K562 (cell line): ENCODE measurements at regions not wholly inside any gene's neighbourhood (a gene's known extent, or its start where the extent isn't known, plus 50 kb on each side); places are given as distances from the start of the nearest gene placed in this dataset.

Experiments
- ATAC-seq: fragments of 200-7000 bp; cut with Tn5 transposase; 3 replicates; pipeline ENCODE4 v1.9.1; 2020; ENCODE audit warnings: moderate library complexity
- BruUV-seq: library from RNA; stranded (reverse); fragments of 400-500 nt; replicated peaks from 2 replicates; lab custom pipeline; 2021; lab: Mats Ljungman, UMichigan
- CTCF ChIA-PET: fragments of 300-600 bp; formaldehyde crosslinking; extraction: SDS; loops from one replicate; lab custom pipeline; 2021; ENCODE audit warnings: low intra/inter-chr PET ratio; lab: Yijun Ruan, JAX
- POLR2A ChIA-PET: fragments of 300-600, 350-650 bp; sonication (Branson Sonifier 250); formaldehyde crosslinking; extraction: SDS; loops from one replicate; lab custom pipeline; 2021; ENCODE audit warnings: antibody characterized with exemption, inconsistent platforms; lab: Yijun Ruan, JAX
- DNase-seq, 4 experiments: peaks; one replicate each; pipeline versions ENCODE4 v3.0.0 to v3.0.0-alpha.2; 2011 to 2018; ENCODE audit warnings: low spot score in 3 of 4, mixed read lengths in 3 of 4; ENCODE audit errors: extremely low read depth in 1 of 4
- FAIRE-seq: peaks from 2 replicates; lab custom pipeline; 2011; peaks lifted over from hg19 to GRCh38; lab: Jason Lieb, UNC
- H2AFZ ChIP-seq: 2 replicates; pipeline ENCODE4 v1.6.0; 2011; ENCODE audit warnings: low read depth, low read length, control low read depth, inconsistent platforms
- H3K27ac ChIP-seq: fragments of 200-600 bp; 3 replicates; pipeline ENCODE4 v1.8.0; 2011; ENCODE audit warnings: low read depth, mild to moderate bottlenecking, control low read depth, inconsistent platforms, low read length, moderate library complexity, mixed read lengths; ENCODE audit errors: extremely low read depth
- H3K27me3 ChIP-seq, 2 experiments: fragments of 300-600 bp in 1 of 2; 2 replicates in 1 of 2; 3 replicates in 1 of 2; pipeline versions ENCODE4 v1.6.0 to v1.8.0; 2011; ENCODE audit warnings: inconsistent platforms in 2 of 2, low read length in 2 of 2, mild to moderate bottlenecking in 1 of 2, mixed read lengths in 1 of 2, moderate library complexity in 1 of 2; ENCODE audit not compliant: control insufficient read depth in 2 of 2, insufficient read depth in 2 of 2
- H3K36me3 ChIP-seq: fragments of 300-600 bp; 3 replicates; pipeline ENCODE4 v1.8.0; 2011; ENCODE audit warnings: mild to moderate bottlenecking, low read length, inconsistent platforms; ENCODE audit not compliant: control insufficient read depth, insufficient read depth
- H3K4me1 ChIP-seq, 2 experiments: fragments of 200-600 bp in 1 of 2; replicated peaks in 1 of 2; 2 replicates in 1 of 2; 3 replicates in 1 of 2; pipeline versions ENCODE4 v1.5.1 to v1.8.0; 2011; ENCODE audit warnings: inconsistent platforms in 2 of 2, low read length in 2 of 2, mild to moderate bottlenecking in 1 of 2, mixed read lengths in 1 of 2, moderate library complexity in 1 of 2; ENCODE audit not compliant: control insufficient read depth in 2 of 2, insufficient read depth in 2 of 2
- H3K4me2 ChIP-seq: 2 replicates; pipeline ENCODE4 v1.6.1; 2011; ENCODE audit warnings: low read length, control low read depth, inconsistent platforms, mixed read lengths; ENCODE audit not compliant: insufficient read depth
- H3K4me3 ChIP-seq: fragments of 200-600 bp; sonication (generic), shearing (Covaris generic); 2 replicates; pipeline ENCODE4 v1.5.1; 2016; ENCODE audit warnings: control low read depth, inconsistent platforms
- H3K79me2 ChIP-seq: fragments of 200-600 bp; 3 replicates; pipeline ENCODE4 v1.8.0; 2011; ENCODE audit warnings: low read length, inconsistent platforms; ENCODE audit not compliant: control insufficient read depth, insufficient read depth
- H3K9ac ChIP-seq, 2 experiments: 2 replicates each; pipeline versions ENCODE4 v1.6.0 to v1.6.1; 2011; ENCODE audit warnings: low read depth in 2 of 2, low read length in 2 of 2, control low read depth in 1 of 2, inconsistent platforms in 1 of 2, mild to moderate bottlenecking in 1 of 2, mixed read lengths in 1 of 2; ENCODE audit not compliant: insufficient read depth in 1 of 2
- H3K9me1 ChIP-seq: one replicate; pipeline ENCODE4 v1.6.0; 2011; ENCODE audit warnings: inconsistent platforms, mild to moderate bottlenecking, low read length, moderate library complexity; ENCODE audit not compliant: control insufficient read depth, insufficient read depth
- H3K9me3 ChIP-seq: replicated peaks from 2 replicates; pipeline ENCODE4 v1.5.1; 2011; ENCODE audit warnings: low read depth, low read length, inconsistent platforms; ENCODE audit not compliant: control insufficient read depth, insufficient read depth
- H4K20me1 ChIP-seq: replicated peaks from 2 replicates; pipeline ENCODE4 v1.6.1; 2011; ENCODE audit warnings: low read length, inconsistent platforms, mixed read lengths; ENCODE audit not compliant: control insufficient read depth, insufficient read depth
- CAMTA2 ChIP-seq: fragments of 250-450 bp; sonication (Bioruptor Pico); conservative IDR thresholded peaks from 2 replicates; pipeline ENCODE4 v1.5.1; 2022
- CBX2 ChIP-seq: fragments of 200-600 bp; sonication (generic); IDR thresholded peaks from one replicate; pipeline ENCODE4 v1.6.1; 2012; ENCODE audit warnings: mild to moderate bottlenecking, low read length, inconsistent platforms; ENCODE audit not compliant: insufficient read depth, poor library complexity, severe bottlenecking
- CCNT2 ChIP-seq: IDR thresholded peaks from 2 replicates; pipeline ENCODE4 v1.6.1; 2011; ENCODE audit warnings: borderline replicate concordance, low read depth, mild to moderate bottlenecking, moderate library complexity, mixed read lengths, low read length; ENCODE audit not compliant: insufficient read length; ENCODE audit errors: extremely low read depth
- ETS2 ChIP-seq: IDR thresholded peaks from 2 replicates; pipeline ENCODE4 v1.6.1; 2016; ENCODE audit warnings: borderline replicate concordance, missing genetic modification characterization, mild to moderate bottlenecking, moderate library complexity, missing compliant biosample characterization; ENCODE audit not compliant: poor library complexity, severe bottlenecking
- FIP1L1 ChIP-seq: fragments of 200-400 bp; formaldehyde crosslinking; IDR thresholded peaks from 2 replicates; pipeline ENCODE4 v1.6.1; 2018; ENCODE audit warnings: mild to moderate bottlenecking, low read depth, low read length; ENCODE audit not compliant: poor library complexity, severe bottlenecking
- HDAC8 ChIP-seq: fragments of 450-650 bp; IDR thresholded peaks from 2 replicates; pipeline ENCODE4 v1.6.1; 2016; ENCODE audit warnings: mild to moderate bottlenecking, missing genetic modification characterization, moderate library complexity, missing compliant biosample characterization
- HMGN3 ChIP-seq: IDR thresholded peaks from 2 replicates; pipeline ENCODE4 v1.6.1; 2011; ENCODE audit warnings: borderline replicate concordance, low read depth, mild to moderate bottlenecking, mixed read lengths, low read length; ENCODE audit not compliant: insufficient read length; ENCODE audit errors: extremely low read depth
- HNRNPH1 ChIP-seq: fragments of 200-400 bp; formaldehyde crosslinking; optimal IDR thresholded peaks from 2 replicates; pipeline ENCODE3; 2017; ENCODE audit warnings: low read depth, mild to moderate bottlenecking, low read length, moderate library complexity
- HNRNPL ChIP-seq: fragments of 200-400 bp; formaldehyde crosslinking; IDR thresholded peaks from 2 replicates; pipeline ENCODE4 v1.6.1; 2017; ENCODE audit warnings: low read depth, mild to moderate bottlenecking, low read length
- HNRNPUL1 ChIP-seq: fragments of 200-400 bp; formaldehyde crosslinking; IDR thresholded peaks from 2 replicates; pipeline ENCODE4 v1.6.1; 2017; ENCODE audit warnings: low read length
- ID3 ChIP-seq, 2 experiments: fragments of 250-450 bp in 1 of 2; fragments of 450-650 bp in 1 of 2; sonication (Bioruptor Pico) in 1 of 2; IDR thresholded peaks; 2 replicates each; pipeline versions ENCODE4 v1.6.1 to v1.8.0; 2016 to 2021; ENCODE audit warnings: mild to moderate bottlenecking in 2 of 2, moderate library complexity in 2 of 2, missing compliant biosample characterization in 1 of 2, missing genetic modification characterization in 1 of 2
- KDM5B ChIP-seq: fragments of 200-600 bp; sonication (generic); IDR thresholded peaks from 2 replicates; pipeline ENCODE4 v1.6.1; 2012; ENCODE audit warnings: low read depth, mild to moderate bottlenecking, moderate library complexity, low read length, control low read depth, inconsistent platforms; ENCODE audit not compliant: insufficient replicate concordance
- MCM3 ChIP-seq: fragments of 450-650 bp; IDR thresholded peaks from 2 replicates; pipeline ENCODE4 v1.6.1; 2016
- MCM7 ChIP-seq, 2 experiments: fragments of 450-650 bp; IDR thresholded peaks; 2 replicates each; pipeline ENCODE4 v1.6.1; 2016 to 2018
- MTA2 ChIP-seq: fragments of 450-650 bp; IDR thresholded peaks from 2 replicates; pipeline ENCODE4 v1.6.1; 2016; ENCODE audit warnings: low read depth
- NFIX ChIP-seq: fragments of 250-450 bp; sonication (Bioruptor Pico); IDR thresholded peaks from 2 replicates; pipeline ENCODE4 v1.4.0; 2020; ENCODE audit warnings: low read depth, mild to moderate bottlenecking, moderate library complexity
- RBM34 ChIP-seq: fragments of 200-400 bp; formaldehyde crosslinking; IDR thresholded peaks from 2 replicates; pipeline ENCODE4 v1.6.1; 2018; ENCODE audit warnings: low read length, borderline replicate concordance; ENCODE audit not compliant: insufficient read depth
- RFX5 ChIP-seq: IDR thresholded peaks from 2 replicates; pipeline ENCODE4 v1.6.1; 2011; ENCODE audit warnings: low read depth, mild to moderate bottlenecking, improper control_type of control experiment, low read length
- SRSF7 ChIP-seq: fragments of 200-400 bp; formaldehyde crosslinking; optimal IDR thresholded peaks from 2 replicates; pipeline ENCODE3; 2017; ENCODE audit warnings: mild to moderate bottlenecking, low read depth, low read length
- ZBTB17 ChIP-seq: fragments of 450-650 bp; formaldehyde crosslinking; IDR thresholded peaks from 2 replicates; pipeline ENCODE4 v1.4.0; 2020; ENCODE audit warnings: mild to moderate bottlenecking
- WGBS: fragments of 100-300 bp; shearing (Covaris generic); methylation state at CpG from one replicate; pipeline ENCODE4 v1.1.6; 2016; ENCODE audit warnings: low coverage, mixed read lengths; ENCODE audit not compliant: insufficient coverage; ENCODE audit errors: missing lambda C conversion rate; 5-methylcytosine and 5-hydroxymethylcytosine counted together
- in situ Hi-C: fragments of 300-500 bp; cut with MboI; formaldehyde crosslinking; loops from 4 replicates; pipeline ENCODE4 v1.15.0; 2018; ENCODE audit warnings: inconsistent platforms, mixed read lengths
- intact Hi-C: fragments of 100-400 bp; cut with micrococcal nuclease; formaldehyde crosslinking; loops from 2 replicates; pipeline ENCODE4 v1.14.2; 2022

GRCh38 chr7:32175099-32175498, 104.9 kb upstream of the PDE1C start:
- Histone ChIP-seq H3K9me3 (no peaks in the 10 kb centered on the region), H4K20me1 (no peaks in the 10 kb centered on the region), H3K27me3 (no peaks in the 10 kb centered on the region), H2AFZ (no peak overlapping the region), H3K36me3 (no peaks in the 10 kb centered on the region), H3K27ac (no peak overlapping the region), H3K9ac (no peak overlapping the region), H3K9me1 (no peaks in the 10 kb centered on the region), H3K4me1 (no peaks in the 10 kb centered on the region), H3K4me2 (no peak overlapping the region), H3K4me3 (no peak overlapping the region), H3K79me2 (no peaks in the 10 kb centered on the region)
- POLR2A ChIA-PET: interaction anchor here (0.9 kb wide), 1 partner anchor 10 kb away, joined by 3 read pairs; no protein-coding TSS in a partner anchor
- intact Hi-C loops (no loop called here), in situ Hi-C loops (no loop called here)
- DNase-seq (no peak), FAIRE-seq (no peak), ATAC-seq (no peak)
- 0% methylated on average over 2 of the region's 2 CpGs for WGBS
- TF ChIP-seq HNRNPL (no peak), CAMTA2 (CRISPR knock-in tag) (no peak), MCM3 (no peak), ZBTB17 (CRISPR knock-in tag) (no peak), CCNT2 (no peak), ETS2 (tag) (no peak), SRSF7 (no peak), RFX5 (no peak), CBX2 (no peak), HMGN3 (no peak), HNRNPH1 (no peak), MCM7 (IDR thresholded peaks at IDR 0.05) (no peak), HDAC8 (tag) (no peak), RBM34 (no peak), MTA2 (no peak), ID3 (CRISPR knock-in tag; IDR thresholded peaks at IDR 0.05) (no peak), ID3 (tag; IDR thresholded peaks at IDR 0.05) (no peak), HNRNPUL1 (no peak), NFIX (CRISPR knock-in tag) (no peak), FIP1L1 (no peak), KDM5B (no peak)
- BruUV-seq: no TSS peak
- CTCF ChIA-PET: no interaction called here
